ENCODE measurements at regions not wholly inside any gene's neighbourhood (a gene's known extent, or its start where the extent isn't known, plus 50 kb on each side); places are given as distances from the start of the nearest gene placed in this dataset.

- no peak for TF ChIP-seq CTCF (IDR thresholded peaks at IDR 0.05; ENCODE audit: insufficient read depth, low read length)
- DNase-seq (ENCODE audit: low read depth), result no peak
- no peak overlapping the region for H3K4me3 ChIP-seq (ENCODE audit: low read depth, low read length)
Measured at GRCh38 chr2:129388870-129389269, 590.6 kb upstream of the RAB6C start.

- no peak overlapping the region for H3K4me3 ChIP-seq (ENCODE audit: low read depth, low read length)
- DNase-seq (ENCODE audit: low read depth), result no peak
- TF ChIP-seq CTCF (IDR thresholded peaks at IDR 0.05; ENCODE audit: insufficient read depth, low read length), result no peak
Measured at GRCh38 chr2:129393816-129394215, 585.6 kb upstream of the RAB6C start.

- no peak overlapping the region for H3K4me3 ChIP-seq (ENCODE audit: low read depth, low read length)
- no peak for TF ChIP-seq CTCF (IDR thresholded peaks at IDR 0.05; ENCODE audit: insufficient read depth, low read length)
- DNase-seq (ENCODE audit: low read depth), result no peak
Measured at GRCh38 chr2:129396980-129397599, 582.4 kb upstream of the RAB6C start.

GRCh38 chr2:129400826-129401225 is 578.6 kb upstream of the RAB6C start:
- no peak overlapping the region for H3K4me3 ChIP-seq (ENCODE audit: low read depth, low read length)
- TF ChIP-seq CTCF (IDR thresholded peaks at IDR 0.05; ENCODE audit: insufficient read depth, low read length), result no peak
- DNase-seq (ENCODE audit: low read depth), result no peak

- TF ChIP-seq CTCF (IDR thresholded peaks at IDR 0.05; ENCODE audit: insufficient read depth, low read length), result no peak
- H3K4me3 ChIP-seq (ENCODE audit: low read depth, low read length), result no peak overlapping the region
- no peak for DNase-seq (ENCODE audit: low read depth)
Measured at GRCh38 chr2:129402076-129402475, 577.4 kb upstream of the RAB6C start.

GRCh38 chr2:129404000-129404685 is 575.3 kb upstream of the RAB6C start:
- H3K4me3 ChIP-seq (ENCODE audit: low read depth, low read length), result no peak overlapping the region
- no peak for DNase-seq (ENCODE audit: low read depth)
- no peak for TF ChIP-seq CTCF (IDR thresholded peaks at IDR 0.05; ENCODE audit: insufficient read depth, low read length)

Measured in fibroblast of the aortic adventitia (primary cell).